AG09309 (cell line): ENCODE measurements at regions not wholly inside any gene's neighbourhood (a gene's known extent, or its start where the extent isn't known, plus 50 kb on each side); places are given as distances from the start of the nearest gene placed in this dataset.
"Not testable (repeated sequence)": the region's sequence is repeated elsewhere in the genome, so short reads cannot be mapped to it uniquely, and the experiment has no call there.

ENCODE experiments used
- DNase-seq: peaks from one replicate; pipeline ENCODE4 v3.0.0-alpha.2; 2010; ENCODE audit warnings: low read depth
- H3K4me3 ChIP-seq: 2 replicates; pipeline ENCODE4 v1.5.1; 2011; ENCODE audit warnings: mild to moderate bottlenecking, low read depth, low read length, moderate library complexity; ENCODE audit not compliant: control insufficient read depth

DNA sequence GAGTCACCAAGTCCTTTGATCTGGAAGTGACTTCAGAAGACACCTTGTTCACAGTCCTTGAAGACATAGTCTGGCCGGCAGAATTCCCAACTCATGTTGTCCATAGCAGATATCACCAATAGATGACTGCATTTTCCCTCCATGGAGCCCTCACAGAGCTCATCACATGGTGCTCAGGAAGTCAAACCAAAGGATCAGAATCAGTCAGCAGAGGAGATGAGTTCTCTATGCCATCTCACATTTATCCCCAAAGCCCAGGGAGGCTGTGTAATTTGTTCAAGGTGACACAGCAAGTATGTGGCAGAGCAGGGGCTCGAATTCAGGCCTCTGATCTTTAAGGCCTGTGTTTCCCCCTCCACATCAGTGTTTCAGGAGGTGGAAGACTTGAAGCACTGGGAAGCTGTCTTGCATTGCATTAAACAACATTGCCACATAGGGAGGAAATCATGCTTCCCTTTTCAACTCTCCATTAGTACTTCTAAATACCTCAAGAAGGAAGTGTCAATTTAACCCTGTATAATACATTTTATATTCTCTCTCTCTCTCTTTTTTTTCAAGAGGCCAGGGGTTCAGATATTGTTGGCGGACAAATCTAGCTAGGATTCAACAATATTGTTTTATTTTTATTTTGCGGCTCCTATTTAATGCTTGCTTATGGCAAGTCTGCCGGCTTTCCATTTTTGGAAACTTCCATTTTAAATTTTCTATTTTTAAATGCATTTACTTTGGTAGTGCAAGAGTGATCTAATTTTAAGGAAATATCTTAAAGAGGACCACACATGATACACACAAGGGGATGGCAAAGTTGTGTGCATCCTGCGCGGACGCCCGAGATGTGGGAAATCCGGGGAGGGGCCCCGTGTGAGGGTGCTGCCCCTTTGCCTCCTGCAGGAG, 61.9 kb downstream of the NPIPB5 start:
- not testable (repeated sequence) for H3K4me3 ChIP-seq, DNase-seq

GRCh38 chr16:22573225-22573530, 62.5 kb downstream of the NPIPB5 start:
- not testable (repeated sequence) for DNase-seq

DNA sequence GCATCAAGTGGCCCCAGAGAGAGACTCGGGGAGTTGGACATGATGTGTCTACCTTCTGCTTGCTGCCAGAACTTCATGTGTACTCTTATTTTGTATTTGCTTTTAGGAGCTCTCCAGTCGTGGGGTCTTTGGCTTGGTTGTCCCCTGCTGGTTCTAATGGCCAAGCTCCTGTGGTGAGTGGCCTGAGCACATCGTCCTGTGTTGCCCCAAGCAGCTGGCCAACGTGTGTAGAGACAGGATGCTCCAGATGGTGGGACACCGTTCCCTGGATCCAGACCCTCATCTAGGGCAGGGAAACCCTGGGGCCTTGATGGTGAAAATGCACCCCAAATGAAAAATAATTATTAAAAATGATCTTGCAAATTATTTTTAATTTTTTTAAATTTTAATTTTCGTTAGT, 65.8 kb downstream of the NPIPB5 start:
- DNase-seq, H3K4me3 ChIP-seq: not testable (repeated sequence)

More at GRCh38 chr16:22573225-22573530, 62.5 kb downstream of the NPIPB5 start:
- H3K4me3 ChIP-seq, result not testable (repeated sequence)

GRCh38 chr16:22583195-22583594, 72.5 kb downstream of the NPIPB5 start:
- H3K4me3 ChIP-seq, DNase-seq: not testable (repeated sequence)

DNA sequence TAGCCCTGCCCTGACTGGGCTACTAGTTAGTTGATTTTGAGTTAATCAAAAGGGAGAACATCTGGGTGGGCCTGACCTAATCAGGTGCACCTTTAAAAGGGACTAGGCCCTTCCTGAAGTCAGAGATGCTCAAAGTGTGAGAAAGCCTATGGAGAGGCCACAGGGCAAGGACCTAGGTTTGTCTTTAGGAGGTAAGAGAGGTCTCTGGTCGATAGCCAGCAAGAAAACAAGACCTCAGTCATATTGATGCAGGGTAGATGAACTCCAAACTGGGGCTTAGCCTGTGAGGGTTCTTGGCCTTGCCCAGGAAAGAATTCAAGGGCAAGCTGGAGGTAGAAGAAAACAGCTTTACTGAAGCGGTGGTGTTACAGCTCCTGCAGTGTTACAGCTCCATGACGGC, 73.8 kb downstream of the NPIPB5 start:
- not testable (repeated sequence) for DNase-seq, H3K4me3 ChIP-seq

GRCh38 chr16:22584941-22585340, 74.2 kb downstream of the NPIPB5 start:
- DNase-seq, H3K4me3 ChIP-seq: not testable (repeated sequence)

DNA sequence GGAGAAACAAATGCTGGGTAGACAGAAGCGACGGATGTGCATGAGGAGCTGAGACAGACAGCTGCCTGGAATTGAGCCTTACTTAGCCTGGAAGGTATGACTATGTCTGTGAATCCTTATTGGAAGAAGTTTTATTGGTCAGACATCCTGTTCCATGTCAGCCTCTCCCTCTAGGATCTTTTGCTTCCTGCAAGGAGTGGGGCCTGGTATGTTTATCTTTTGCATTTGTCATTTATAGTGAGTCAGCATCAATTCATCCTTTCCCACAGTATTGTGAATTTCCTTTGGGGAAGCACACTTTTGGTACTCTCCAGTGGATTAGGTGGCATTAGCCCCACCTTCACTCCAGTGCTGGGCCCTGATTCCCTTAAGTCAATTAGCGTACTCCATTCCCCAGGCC, 74.7 kb downstream of the NPIPB5 start:
- not testable (repeated sequence) for DNase-seq, H3K4me3 ChIP-seq

DNA sequence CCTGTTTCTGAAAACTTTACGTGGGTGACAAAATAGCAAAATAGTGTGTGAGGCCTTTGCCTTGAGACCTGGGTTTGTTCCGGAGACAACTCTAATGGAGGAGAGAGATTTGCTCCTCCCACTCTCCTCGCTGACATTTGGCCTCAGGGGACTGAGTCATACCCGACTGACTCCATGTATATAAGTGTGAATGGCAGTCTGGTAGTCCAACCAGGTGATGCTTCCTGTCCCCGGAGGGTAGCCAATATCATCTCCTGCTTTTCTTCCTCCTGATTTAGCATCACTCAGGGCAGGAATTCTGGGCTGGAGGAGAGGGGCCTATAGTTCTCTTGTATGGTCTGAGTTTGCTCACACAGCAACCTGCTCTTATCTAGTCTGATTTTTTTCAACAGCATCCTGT, 76.0 kb downstream of the NPIPB5 start:
- DNase-seq, H3K4me3 ChIP-seq: not testable (repeated sequence)

DNA sequence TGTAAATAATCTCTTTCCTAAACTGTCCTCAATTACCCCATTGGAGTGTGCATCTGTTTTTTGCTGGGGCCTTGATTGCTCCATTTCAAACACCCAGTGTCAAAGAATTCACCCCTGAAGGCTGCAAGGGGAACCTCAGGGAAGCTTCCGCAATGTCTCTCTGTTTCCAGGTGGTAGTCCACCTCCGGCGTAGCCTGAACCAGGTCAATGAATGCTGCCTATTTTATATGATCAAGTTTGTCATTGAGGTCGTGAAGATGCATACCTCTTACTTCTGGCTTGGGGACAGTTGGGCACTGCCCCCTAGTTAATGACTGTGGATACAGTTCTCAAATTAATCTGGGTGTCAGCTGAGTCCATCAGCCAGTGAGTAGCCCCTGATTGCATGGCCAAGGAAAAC, 79.1 kb downstream of the NPIPB5 start:
- DNase-seq, H3K4me3 ChIP-seq: not testable (repeated sequence)

GRCh38 chr16:22596445-22597045, 85.9 kb downstream of the NPIPB5 start:
- DNase-seq, H3K4me3 ChIP-seq: not testable (repeated sequence)

DNA sequence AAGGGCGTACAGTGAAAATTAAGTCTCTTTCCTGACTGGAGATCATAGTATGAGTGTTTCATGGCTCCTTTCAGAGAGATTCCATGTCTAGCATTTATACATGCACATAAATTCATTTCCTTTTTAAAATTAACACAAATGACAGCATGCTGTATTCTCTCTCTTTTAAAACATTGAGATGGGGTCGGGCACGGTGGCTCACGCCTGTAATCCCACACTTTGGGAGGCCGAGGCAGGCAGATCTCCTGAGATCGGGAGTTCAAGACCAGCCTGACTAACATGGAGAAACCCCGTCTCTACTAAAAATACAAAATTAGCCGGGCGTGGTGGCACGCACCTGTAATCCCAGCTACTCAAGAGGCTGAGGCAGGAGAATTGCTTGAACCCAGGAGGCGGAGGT, 93.1 kb downstream of the NPIPB5 start:
- not testable (repeated sequence) for DNase-seq, H3K4me3 ChIP-seq

DNA sequence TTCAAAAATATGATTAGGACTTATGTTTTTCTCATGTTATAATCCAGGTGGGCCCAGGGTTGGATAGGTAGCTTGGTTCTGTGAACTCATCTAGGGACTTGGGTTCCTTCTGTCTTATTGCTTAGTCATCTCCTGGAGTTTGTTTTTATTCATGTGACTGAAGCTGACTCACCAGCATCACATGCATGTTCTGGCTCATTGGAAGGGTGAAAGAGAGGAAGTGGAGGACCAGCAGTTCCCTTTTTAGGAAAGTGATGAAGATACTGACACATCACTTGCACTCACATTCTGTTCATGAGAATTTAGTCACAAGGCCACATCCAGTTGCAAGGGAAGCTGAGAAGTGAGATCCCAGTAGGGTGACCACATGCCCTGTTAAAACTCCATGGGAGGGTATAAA, 95.9 kb downstream of the NPIPB5 start:
- not testable (repeated sequence) for H3K4me3 ChIP-seq, DNase-seq

GRCh38 chr16:22609798-22610197, 99.1 kb downstream of the NPIPB5 start:
- not testable (repeated sequence) for H3K4me3 ChIP-seq, DNase-seq

GRCh38 chr16:22611128-22611527, 100.4 kb downstream of the NPIPB5 start:
- H3K4me3 ChIP-seq, DNase-seq: not testable (repeated sequence)
